MG63 (cell line): ENCODE measurements at regions not wholly inside any gene's neighbourhood (a gene's known extent, or its start where the extent isn't known, plus 50 kb on each side); places are given as distances from the start of the nearest gene placed in this dataset.
A peak's percentile ranks its signal among the peaks of the same experiment; 100 is the strongest.

Source experiments
- DNase-seq: peaks from one replicate; pipeline ENCODE4 v3.0.0-alpha.2; 2020
- H3K27me3 ChIP-seq: fragments of 250-450 bp; sonication (Bioruptor Pico); 2 replicates; pipeline ENCODE4 v1.5.1; 2020; ENCODE audit warnings: mild to moderate bottlenecking, moderate library complexity
- H3K36me3 ChIP-seq: fragments of 250-450 bp; sonication (Bioruptor Pico); 2 replicates; pipeline ENCODE4 v1.5.1; 2020; ENCODE audit warnings: mild to moderate bottlenecking, moderate library complexity
- H3K4me3 ChIP-seq: fragments of 250-450 bp; sonication (Bioruptor Pico); 2 replicates; pipeline ENCODE4 v1.5.1; 2020; ENCODE audit warnings: mild to moderate bottlenecking, moderate library complexity
- H3K9me3 ChIP-seq: fragments of 250-450 bp; sonication (Bioruptor Pico); 2 replicates; pipeline ENCODE4 v1.5.1; 2020; ENCODE audit warnings: mild to moderate bottlenecking, moderate library complexity

GRCh38 chr2:566379-567313, 110.6 kb downstream of the TMEM18 start:
- H3K9me3 ChIP-seq, result no peaks in the 10 kb centered on the region
- no peak for DNase-seq
- H3K27me3 ChIP-seq, result no peaks in the 10 kb centered on the region
- no peak overlapping the region for H3K4me3 ChIP-seq
- H3K36me3 ChIP-seq, result no peaks in the 10 kb centered on the region

DNA sequence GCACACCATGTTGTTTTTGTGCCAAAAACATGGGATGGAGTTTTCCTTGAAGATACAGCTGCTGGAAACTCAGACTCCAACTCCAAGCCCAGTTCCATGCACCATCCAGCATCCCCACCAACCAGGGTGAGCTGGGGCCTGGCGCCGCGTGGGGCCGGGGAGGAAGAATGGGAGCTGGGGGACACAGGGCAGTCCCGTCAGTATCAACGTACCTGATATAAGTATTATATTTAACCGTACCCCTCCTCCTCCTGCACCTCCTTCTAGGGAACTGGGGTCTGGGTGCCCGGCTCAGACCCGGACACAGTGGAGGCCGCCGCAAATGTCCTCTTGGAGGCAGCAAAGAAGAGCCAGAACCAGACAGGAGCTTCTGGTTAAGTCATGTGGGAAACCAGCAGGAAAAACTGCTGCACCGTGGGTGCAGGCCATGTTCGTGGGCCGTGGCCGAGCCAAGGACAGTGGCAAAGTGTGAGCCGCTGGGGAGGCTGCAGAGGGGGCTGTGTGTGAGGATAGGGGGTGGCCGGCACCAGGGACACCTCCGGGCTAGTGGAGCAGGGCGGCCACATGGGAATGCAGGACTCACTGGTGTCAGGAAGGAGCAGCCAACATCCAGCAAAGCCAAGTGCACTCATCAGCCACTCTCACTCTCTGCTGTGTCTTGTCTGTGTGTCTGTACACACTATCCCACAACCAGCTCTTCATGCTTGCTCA, 112.6 kb downstream of the TMEM18 start:
- Histone ChIP-seq H3K36me3 (no peaks in the 10 kb centered on the region), H3K4me3 (no peak overlapping the region), H3K27me3 (no peaks in the 10 kb centered on the region; the same call in 1 of the 2 replicates), H3K9me3 (no peaks in the 10 kb centered on the region)
- no peak for DNase-seq

GRCh38 chr2:563512-563911, 113.7 kb downstream of the TMEM18 start:
- Histone ChIP-seq H3K4me3 (no peak overlapping the region), H3K36me3 (no peaks in the 10 kb centered on the region), H3K27me3 (no peaks in the 10 kb centered on the region; the same call in 1 of the 2 replicates), H3K9me3 (no peaks in the 10 kb centered on the region)
- no peak for DNase-seq

GRCh38 chr2:562391-563364, 114.5 kb downstream of the TMEM18 start:
- DNase-seq, result no peak
- Histone ChIP-seq H3K9me3 (no peaks in the 10 kb centered on the region), H3K4me3 (no peak overlapping the region), H3K27me3 (no peaks in the 10 kb centered on the region; the same call in 1 of the 2 replicates), H3K36me3 (no peaks in the 10 kb centered on the region)

- DNase-seq, result no peak
- Histone ChIP-seq H3K4me3 (no peak overlapping the region), H3K27me3 (no peaks in the 10 kb centered on the region; the same call in 1 of the 2 replicates), H3K9me3 (no peaks in the 10 kb centered on the region), H3K36me3 (no peaks in the 10 kb centered on the region)
These were observed 118.3 kb downstream of the TMEM18 start for GRCh38 chr2:558879-559278.

DNA sequence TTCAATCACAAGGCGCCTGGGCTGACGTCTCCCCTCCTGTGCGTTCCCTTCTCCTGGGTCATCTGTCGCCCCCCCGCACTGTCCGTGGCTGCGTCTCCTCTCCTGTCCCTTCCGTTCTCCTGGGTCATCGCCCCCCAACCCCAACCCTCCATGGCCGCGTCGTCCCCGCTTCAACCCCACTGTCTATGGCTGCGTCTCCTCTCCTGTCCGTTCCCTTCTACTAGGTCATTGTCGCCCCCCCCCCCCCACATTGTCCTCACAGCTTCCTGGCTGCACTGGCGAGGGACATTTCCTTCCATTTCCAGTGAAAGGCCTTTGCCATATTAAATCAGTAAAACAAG, 118.9 kb downstream of the TMEM18 start:
- Histone ChIP-seq H3K27me3 (no peaks in the 10 kb centered on the region; the same call in 1 of the 2 replicates), H3K9me3 (no peaks in the 10 kb centered on the region), H3K36me3 (no peaks in the 10 kb centered on the region), H3K4me3 (no peak overlapping the region)
- no peak for DNase-seq

- no peaks in the 10 kb centered on the region for H3K9me3 ChIP-seq
These were observed 119.4 kb downstream of the TMEM18 start for GRCh38 chr2:557635-558301.

GRCh38 chr2:556485-556884, 120.7 kb downstream of the TMEM18 start:
- Histone ChIP-seq H3K27me3 (no peaks in the 10 kb centered on the region; the same call in 1 of the 2 replicates), H3K9me3 (no peaks in the 10 kb centered on the region), H3K4me3 (no peak overlapping the region), H3K36me3 (no peaks in the 10 kb centered on the region)
- no peak for DNase-seq

More at GRCh38 chr2:557635-558301, 119.4 kb downstream of the TMEM18 start:
- no peak for DNase-seq
- Histone ChIP-seq H3K36me3 (no peaks in the 10 kb centered on the region), H3K27me3 (no peaks in the 10 kb centered on the region; the same call in 1 of the 2 replicates), H3K4me3 (no peak overlapping the region)

- Histone ChIP-seq H3K4me3 (no peak overlapping the region), H3K9me3 (no peaks in the 10 kb centered on the region), H3K36me3 (no peaks in the 10 kb centered on the region), H3K27me3 (no peaks in the 10 kb centered on the region)
- DNase-seq, result peak; percentile 64
These were observed 121.9 kb downstream of the TMEM18 start for GRCh38 chr2:555164-555922.

GRCh38 chr2:554444-554843, 122.8 kb downstream of the TMEM18 start:
- Histone ChIP-seq H3K27me3 (no peaks in the 10 kb centered on the region), H3K4me3 (no peak overlapping the region), H3K9me3 (no peaks in the 10 kb centered on the region), H3K36me3 (no peaks in the 10 kb centered on the region)
- no peak for DNase-seq

GRCh38 chr2:552906-553305, 124.3 kb downstream of the TMEM18 start:
- Histone ChIP-seq H3K36me3 (no peaks in the 10 kb centered on the region), H3K9me3 (no peaks in the 10 kb centered on the region), H3K4me3 (no peak overlapping the region), H3K27me3 (no peaks in the 10 kb centered on the region)
- DNase-seq, result no peak

DNA sequence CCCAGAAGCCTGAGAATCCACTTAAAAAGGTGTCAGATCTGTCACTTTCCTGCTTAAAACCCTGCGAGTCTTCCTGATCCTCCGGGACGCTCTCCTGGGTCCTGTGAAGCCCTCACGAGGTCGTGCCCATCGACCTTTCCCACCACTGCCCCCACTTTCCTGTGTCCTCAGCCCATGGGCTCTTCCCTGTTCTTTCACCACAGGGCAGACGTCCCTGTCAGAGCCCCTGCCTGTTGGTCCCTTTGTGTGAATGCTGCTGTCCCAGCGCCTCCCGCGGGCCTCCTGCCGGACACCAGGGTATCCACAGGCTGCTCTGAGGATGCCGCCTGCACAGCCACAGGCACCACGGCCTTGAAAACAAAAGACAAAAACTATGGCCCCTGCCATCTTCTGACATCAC, 125.6 kb downstream of the TMEM18 start:
- DNase-seq, result no peak
- Histone ChIP-seq H3K27me3 (no peaks in the 10 kb centered on the region), H3K4me3 (no peak overlapping the region), H3K9me3 (no peaks in the 10 kb centered on the region), H3K36me3 (no peaks in the 10 kb centered on the region)

DNA sequence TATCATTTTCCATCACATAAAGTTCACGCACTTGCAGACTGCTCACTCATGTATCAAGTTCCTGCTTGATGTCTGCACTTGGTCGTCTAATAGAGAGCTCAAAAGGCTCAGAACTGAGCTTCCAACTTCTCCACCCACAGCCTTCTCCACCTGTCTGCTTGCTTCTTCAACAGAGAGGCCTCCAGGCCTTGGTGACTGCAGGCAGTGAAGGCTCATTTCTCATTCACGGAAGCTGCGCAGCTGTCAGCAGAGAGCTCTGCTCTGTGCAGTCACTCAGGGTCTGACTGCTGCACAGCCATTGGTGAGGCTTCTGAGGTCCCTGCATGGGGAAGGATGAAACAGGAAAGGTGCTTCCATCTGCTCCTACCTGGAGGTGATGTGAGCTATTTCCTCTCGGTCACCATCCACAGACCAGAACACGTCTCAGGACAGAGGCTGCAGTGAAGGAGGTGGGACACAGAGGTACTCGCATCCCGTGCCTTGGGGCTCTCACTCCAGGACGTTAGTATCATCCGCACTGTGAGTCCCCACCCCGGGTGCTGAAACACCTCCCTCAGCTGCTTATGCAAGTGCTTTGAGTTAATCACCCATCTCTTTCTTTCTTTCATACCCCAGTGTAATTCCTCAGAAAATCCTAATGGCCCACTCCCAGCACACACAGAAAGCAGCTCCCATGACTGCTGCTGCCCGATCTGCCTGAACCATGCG, 126.2 kb downstream of the TMEM18 start:
- Histone ChIP-seq H3K4me3 (no peak overlapping the region), H3K36me3 (no peaks in the 10 kb centered on the region), H3K9me3 (no peaks in the 10 kb centered on the region), H3K27me3 (no peaks in the 10 kb centered on the region)
- DNase-seq, result no peak

GRCh38 chr2:545711-546650, 131.2 kb downstream of the TMEM18 start:
- H3K4me3 ChIP-seq, result no peak overlapping the region
- H3K36me3 ChIP-seq, result no peaks in the 10 kb centered on the region
- no peaks in the 10 kb centered on the region for H3K9me3 ChIP-seq
- H3K27me3 ChIP-seq, result no peaks in the 10 kb centered on the region
- no peak for DNase-seq
